HG02642 (cell line): ENCODE measurements at regions not wholly inside any gene's neighbourhood (a gene's known extent, or its start where the extent isn't known, plus 50 kb on each side); places are given as distances from the start of the nearest gene placed in this dataset.
A peak's percentile ranks its signal among the peaks of the same experiment; 100 is the strongest.
"Not testable (repeated sequence)": the region's sequence is repeated elsewhere in the genome, so short reads cannot be mapped to it uniquely, and the experiment has no call there.

Experiments used
- ATAC-seq: cut with Tn5 transposase; IDR thresholded peaks from one replicate; pipeline ENCODE4 v1.9.1; 2021; ENCODE audit warnings: mild to moderate bottlenecking; ENCODE audit not compliant: unreplicated experiment, poor library complexity

GRCh38 chr7:106566196-106566595 is 94.8 kb downstream of the CCDC71L start:
- no peak for ATAC-seq

DNA sequence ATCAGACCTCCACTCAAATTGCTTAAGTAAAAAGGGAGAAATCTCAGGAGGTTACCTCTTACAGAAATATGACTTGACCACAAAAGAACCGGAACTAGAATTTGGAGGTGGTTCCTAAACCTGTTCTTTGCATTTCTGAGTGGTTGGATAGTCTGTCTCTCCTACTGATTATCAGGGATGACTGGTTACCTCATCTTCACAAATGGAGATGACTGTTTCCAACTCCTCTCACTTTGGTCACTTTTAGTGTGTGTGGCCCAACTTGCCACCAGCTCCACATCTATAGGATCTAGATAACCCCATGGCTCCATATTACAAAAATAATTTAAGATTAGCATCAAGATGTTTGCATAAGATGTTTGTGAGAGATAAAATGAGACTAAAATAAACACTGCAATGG is 95.5 kb downstream of the CCDC71L start:
- no peak for ATAC-seq

DNA sequence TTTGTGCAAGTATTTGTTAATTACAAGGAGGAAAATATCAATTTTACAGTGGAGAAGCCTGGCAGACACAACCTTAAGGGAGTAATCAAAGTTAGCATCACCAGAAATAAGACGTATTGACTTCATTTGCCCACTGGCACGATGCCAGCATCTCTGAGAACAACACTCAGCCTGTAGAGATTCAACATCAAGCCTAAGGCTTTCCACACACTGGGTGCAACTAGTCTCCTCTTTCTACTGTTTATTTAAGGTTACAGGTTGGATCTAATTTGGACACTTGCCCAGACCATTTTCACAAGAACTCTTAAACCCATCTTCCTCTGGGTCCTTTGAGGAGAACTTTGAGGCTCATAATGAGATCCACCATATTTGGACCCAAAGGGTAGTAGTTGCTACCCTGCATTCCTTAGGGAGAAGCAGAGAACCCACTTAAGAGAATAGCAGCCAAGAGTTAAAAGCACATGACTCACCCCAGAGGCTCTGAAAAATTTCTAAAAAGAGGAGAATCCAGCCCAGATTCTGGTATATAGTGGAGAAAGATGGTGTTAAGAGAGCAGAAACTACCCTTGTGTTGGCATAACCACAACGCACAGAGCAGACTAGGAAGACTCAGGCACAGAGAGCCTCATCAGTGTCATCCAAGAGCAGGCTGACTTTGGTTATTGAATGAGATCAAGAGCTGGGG is 97.3 kb downstream of the CCDC71L start:
- ATAC-seq, result no peak

GRCh38 chr7:106562711-106563366 is 98.1 kb downstream of the CCDC71L start:
- no peak for ATAC-seq

DNA sequence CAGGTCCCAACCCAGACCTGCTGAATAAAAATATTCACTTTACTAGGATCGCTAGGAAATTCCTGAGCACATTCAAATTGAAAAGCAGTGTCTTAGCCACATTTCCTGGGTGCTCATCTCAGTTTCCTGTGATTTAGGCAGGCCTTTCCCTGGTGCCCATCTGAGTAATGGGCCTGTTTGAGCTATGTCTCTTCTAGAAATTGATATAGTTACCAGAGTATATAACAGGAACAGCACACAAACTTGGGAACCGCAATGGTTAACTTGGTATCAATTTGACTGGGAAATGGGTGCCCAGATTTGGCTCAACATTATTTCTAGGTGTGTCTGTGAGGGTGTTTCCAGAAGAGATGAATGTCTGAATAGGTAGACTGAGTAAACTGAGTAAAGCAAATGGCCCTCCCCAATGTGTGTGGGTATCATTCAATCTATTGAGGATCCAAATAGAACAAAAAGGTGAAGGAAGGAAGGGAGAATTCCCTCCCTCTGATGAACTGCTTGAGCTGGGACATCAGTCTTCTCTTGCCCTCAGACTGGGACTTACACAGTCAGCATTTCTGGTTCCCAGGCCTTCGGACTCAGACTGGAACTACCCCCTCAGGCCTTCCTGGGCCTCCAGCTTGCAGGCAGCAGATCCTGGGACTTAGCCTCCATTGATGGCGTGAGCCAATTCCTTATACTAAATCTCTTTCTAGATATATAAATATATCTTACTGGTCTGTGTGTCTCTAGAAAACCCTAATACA is 99.1 kb downstream of the CCDC71L start:
- peak; percentile 53 for ATAC-seq

- ATAC-seq, result peak; percentile 21
These were observed 99.8 kb downstream of the CCDC71L start for GRCh38 chr7:106561151-106561550.

GRCh38 chr7:106560482-106560881 is 100.5 kb downstream of the CCDC71L start:
- no peak for ATAC-seq

DNA sequence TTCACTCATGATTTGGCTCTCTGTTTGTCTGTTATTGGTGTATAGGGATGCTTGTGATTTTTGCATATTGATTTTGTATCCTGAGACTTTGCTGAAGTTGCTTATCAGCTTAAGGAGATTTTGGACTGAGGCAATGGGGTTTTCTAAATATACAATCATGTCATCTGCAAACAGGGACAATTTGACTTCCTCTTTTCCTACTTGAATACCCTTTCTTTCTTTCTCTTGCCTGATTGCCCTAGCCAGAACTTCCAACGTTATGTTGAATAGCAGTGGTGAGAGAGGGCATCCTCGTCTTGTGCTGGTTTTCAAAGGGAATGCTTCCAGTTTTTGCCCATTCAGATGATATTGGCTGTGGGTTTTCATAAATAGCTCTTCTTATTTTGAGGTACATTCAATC is 104.7 kb downstream of the CCDC71L start:
- ATAC-seq, result not testable (repeated sequence)

- ATAC-seq, result not testable (repeated sequence)
These were observed 106.3 kb downstream of the CCDC71L start for GRCh38 chr7:106554623-106555022.

DNA sequence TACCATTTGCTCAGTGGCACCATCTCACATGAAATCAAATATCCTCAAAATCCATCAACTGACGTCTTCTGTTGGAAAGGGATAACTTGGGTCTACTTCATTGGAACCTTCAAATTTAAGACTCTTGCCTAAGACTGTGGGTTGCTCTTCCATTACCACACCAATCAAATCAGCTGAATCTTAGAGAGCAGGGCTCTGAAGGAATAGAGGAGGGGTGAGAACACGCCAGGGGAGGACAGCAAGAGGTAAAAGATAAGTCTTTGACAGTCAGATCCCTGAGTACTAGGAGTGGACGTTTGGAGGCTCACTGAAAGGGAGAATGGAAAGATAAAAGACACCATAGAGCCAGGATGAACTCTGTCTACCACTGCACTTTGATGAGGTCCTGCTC is 107.5 kb downstream of the CCDC71L start:
- no peak for ATAC-seq

- peak; percentile 99 for ATAC-seq
These were observed 108.1 kb downstream of the CCDC71L start for GRCh38 chr7:106552645-106553445.

GRCh38 chr7:106551936-106552335 is 109.0 kb downstream of the CCDC71L start:
- ATAC-seq, result no peak

GRCh38 chr7:106548491-106548890 is 112.5 kb downstream of the CCDC71L start:
- no peak for ATAC-seq

GRCh38 chr7:106545275-106545674 is 115.7 kb downstream of the CCDC71L start:
- ATAC-seq, result no peak

GRCh38 chr7:106543221-106543757 is 117.7 kb downstream of the CCDC71L start:
- no peak for ATAC-seq

DNA sequence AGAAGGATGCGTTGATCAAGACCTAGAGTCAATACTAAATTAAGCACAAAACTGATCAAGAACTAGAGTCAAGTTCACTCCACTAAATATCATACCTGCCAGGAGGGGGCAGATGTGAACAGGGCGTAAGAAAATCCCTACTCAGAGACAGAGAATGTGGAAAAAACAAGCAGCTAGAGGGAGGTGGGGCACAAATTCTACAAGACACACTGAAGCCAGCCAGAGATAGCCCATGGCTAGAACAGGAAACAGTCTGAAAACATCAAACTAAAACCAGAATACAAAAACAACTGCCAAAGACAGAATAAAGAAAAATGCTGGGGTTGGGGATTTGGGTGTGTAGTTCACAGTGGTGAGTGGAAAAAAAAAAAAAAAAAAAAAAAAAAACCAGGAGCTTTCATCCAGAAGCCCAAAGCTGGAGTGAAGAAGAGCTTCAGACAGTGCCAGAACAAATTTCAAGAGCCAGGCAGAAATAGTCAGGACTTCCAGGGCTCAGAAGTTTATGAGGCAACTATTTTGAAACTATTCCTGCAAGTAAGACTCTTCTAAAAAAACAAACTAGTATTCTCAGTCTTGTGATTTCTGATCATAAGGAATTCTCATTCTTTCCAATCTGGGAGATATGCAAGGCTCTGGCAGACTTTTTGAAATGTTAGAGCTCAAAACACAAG is 118.3 kb downstream of the CCDC71L start:
- ATAC-seq, result peak; percentile 85

DNA sequence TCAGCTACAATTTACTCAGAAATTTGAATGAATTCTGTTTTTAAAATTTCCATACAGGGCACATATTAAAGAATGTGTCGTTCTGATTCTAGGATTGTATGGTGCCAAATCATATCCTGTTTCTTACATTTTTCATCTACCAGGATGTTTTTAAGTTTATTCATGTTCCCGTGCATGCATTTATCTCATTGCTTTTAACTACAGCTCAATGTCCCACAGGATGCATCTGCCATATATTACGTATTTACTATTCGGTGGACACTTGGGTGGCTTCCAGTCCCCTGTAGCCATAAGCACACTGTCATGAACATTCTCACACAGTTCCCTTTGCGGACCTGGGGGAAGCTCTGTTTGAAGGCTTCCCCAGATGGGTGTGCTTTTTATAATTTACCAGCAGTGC is 122.3 kb downstream of the CCDC71L start:
- no peak for ATAC-seq

DNA sequence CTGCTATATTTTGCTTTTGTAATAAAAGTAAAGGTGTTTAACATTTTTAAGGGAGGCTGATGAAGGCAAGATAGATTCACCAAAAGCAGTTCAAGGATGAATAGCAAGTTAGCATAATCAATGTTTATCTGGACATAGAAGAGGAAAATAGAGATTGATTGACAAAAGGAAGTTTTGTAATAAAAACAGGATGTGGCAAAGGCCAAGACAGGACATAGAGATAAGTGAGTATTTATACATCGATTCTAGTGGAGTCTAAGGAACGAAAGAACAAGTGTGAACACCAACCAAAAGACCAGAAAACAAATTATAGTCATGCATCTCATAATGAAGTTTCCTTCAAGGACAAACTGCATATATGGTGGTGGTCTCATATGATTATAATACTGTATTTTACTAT is 123.8 kb downstream of the CCDC71L start:
- no peak for ATAC-seq

GRCh38 chr7:106536079-106536478 is 124.9 kb downstream of the CCDC71L start:
- ATAC-seq, result no peak
